Activated CD4-positive, alpha-beta T cell treated with anti-CD3 and anti-CD28 coated beads, Interleukin-2, amount 10 ng/mL, durations not matched to agents 7 days and 5 days (primary cell): ENCODE measurements at regions not wholly inside any gene's neighbourhood (a gene's known extent, or its start where the extent isn't known, plus 50 kb on each side); places are given as distances from the start of the nearest gene placed in this dataset.
"Not testable (repeated sequence)": the region's sequence is repeated elsewhere in the genome, so short reads cannot be mapped to it uniquely, and the experiment has no call there.

Experiments
- CTCF ChIA-PET: fragments of 350-600 bp; sonication (Branson Sonifier 250); formaldehyde crosslinking; loops from one replicate; lab custom pipeline; 2021; ENCODE audit warnings: antibody characterized with exemption; lab: Charles Lee
- POLR2A ChIA-PET: fragments of 350-600 bp; sonication (Branson Sonifier 250); formaldehyde crosslinking; loops from one replicate; lab custom pipeline; 2021; ENCODE audit warnings: antibody characterized with exemption; lab: Charles Lee
- DNase-seq: peaks from one replicate; pipeline ENCODE4 v3.0.0-alpha.2; 2020
- H3K27ac Mint-ChIP-seq: one replicate; pipeline ENCODE4 v1.8.0; 2021; ENCODE audit warnings: mild to moderate bottlenecking, moderate library complexity, mixed read lengths
- H3K27me3 Mint-ChIP-seq: one replicate; pipeline ENCODE4 v1.8.0; 2021; ENCODE audit warnings: mixed read lengths
- H3K36me3 Mint-ChIP-seq: one replicate; pipeline ENCODE4 v1.8.0; 2021; ENCODE audit warnings: low read depth, mixed read lengths
- H3K4me1 Mint-ChIP-seq: one replicate; pipeline ENCODE4 v1.8.0; 2021; ENCODE audit warnings: mixed read lengths
- H3K4me3 Mint-ChIP-seq: one replicate; pipeline ENCODE4 v1.8.0; 2021; ENCODE audit warnings: mild to moderate bottlenecking, moderate library complexity, mixed read lengths
- H3K9me3 Mint-ChIP-seq: one replicate; pipeline ENCODE4 v1.8.0; 2021; ENCODE audit warnings: mixed read lengths

DNA sequence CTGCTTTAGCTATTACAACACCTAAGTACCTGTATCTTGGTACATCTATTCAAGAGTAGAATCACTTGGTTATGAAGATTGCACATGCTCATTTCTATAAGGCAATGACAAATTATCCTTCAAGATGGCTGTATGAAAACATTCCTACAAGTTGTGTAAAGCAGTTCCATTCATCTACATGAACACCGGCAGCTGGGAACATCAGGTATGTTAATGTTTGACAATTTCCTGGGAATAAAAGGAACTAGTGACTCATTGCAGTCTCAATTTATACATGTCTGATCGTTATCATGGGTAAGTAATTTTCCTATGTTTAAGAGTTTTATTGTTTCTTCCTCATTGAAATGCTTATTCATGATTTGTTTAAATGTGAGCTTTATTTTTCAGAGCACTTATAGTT, 203.2 kb upstream of the SEMA3E start:
- Mint-ChIP-seq H3K9me3 (no peaks in the 10 kb centered on the region), H3K36me3 (no peaks in the 10 kb centered on the region), H3K27ac (no peak overlapping the region), H3K4me1 (no peaks in the 10 kb centered on the region), H3K4me3 (no peak overlapping the region), H3K27me3 (no peaks in the 10 kb centered on the region)
- ChIA-PET CTCF (no interaction called here), POLR2A (no interaction called here)
- no peak for DNase-seq

DNA sequence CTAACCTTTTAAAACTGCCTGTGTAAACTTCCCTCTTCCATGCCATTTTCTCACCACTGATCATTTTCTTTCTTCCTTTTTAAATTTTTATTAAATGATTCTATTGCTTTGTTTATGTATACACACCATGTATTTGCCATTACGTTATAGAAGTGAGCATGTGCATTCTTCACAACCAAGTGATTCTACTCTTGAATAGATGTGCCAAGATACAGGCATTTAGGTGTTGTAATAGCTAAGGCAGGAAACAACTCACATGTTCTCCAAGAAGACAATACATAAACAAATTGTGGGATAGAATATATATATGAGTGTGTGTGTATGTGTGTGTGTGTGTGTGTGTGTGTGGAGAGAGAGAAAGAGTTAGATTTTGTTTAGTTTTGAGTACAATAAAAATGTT, 202.6 kb upstream of the SEMA3E start:
- Mint-ChIP-seq H3K4me3 (no peak overlapping the region), H3K9me3 (no peaks in the 10 kb centered on the region), H3K27me3 (no peaks in the 10 kb centered on the region), H3K36me3 (no peaks in the 10 kb centered on the region), H3K27ac (no peak overlapping the region), H3K4me1 (no peaks in the 10 kb centered on the region)
- no peak for DNase-seq
- ChIA-PET CTCF (no interaction called here), POLR2A (no interaction called here)

DNA sequence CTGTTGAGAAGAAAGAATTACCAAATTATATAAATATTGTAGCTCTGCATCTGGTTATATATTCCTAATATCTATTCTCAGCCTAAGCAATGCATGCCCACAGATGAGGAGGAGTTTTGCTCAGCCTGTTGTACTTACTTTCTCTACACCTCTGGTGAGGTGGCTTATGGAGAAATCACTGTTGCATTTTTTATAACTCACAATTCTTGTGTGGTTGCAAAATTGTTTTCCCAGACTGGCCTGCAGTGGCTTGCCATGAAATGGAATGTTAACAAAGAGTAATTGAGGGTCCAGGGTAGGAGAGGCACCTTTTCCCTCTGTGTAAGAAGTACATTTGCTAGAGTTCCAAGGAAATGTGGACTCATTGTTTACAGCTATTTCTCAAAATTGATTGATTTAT, 202.0 kb upstream of the SEMA3E start:
- H3K27ac Mint-ChIP-seq = no peak overlapping the region
- DNase-seq = no peak
- POLR2A ChIA-PET = no interaction called here
- H3K27me3 Mint-ChIP-seq = no peaks in the 10 kb centered on the region
- no peaks in the 10 kb centered on the region for H3K36me3 Mint-ChIP-seq
- H3K9me3 Mint-ChIP-seq = no peaks in the 10 kb centered on the region
- CTCF ChIA-PET = no interaction called here
- no peak overlapping the region for H3K4me3 Mint-ChIP-seq
- no peaks in the 10 kb centered on the region for H3K4me1 Mint-ChIP-seq

DNA sequence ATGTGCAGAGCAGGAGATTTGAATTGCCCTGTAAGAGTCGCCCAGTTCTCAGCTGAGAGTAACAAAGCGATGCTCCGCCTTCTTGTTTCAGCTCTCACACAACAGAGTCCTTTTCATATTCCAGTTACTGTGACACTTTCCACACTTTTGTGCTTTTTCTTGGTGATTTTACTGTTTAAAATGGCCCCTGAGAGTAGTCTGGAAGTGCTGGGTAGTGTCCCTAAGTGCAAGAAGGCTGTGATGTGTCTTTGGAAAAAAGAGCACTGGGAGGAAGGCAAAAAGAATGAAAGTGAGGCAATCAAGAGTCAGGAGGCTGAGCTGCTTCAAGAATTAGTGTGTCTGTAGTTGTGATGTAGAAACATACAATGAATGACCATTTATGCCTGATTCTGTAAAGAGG, 201.2 kb upstream of the SEMA3E start:
- DNase-seq = no peak
- POLR2A ChIA-PET = no interaction called here
- Mint-ChIP-seq H3K9me3 (no peaks in the 10 kb centered on the region), H3K4me3 (no peak overlapping the region), H3K27ac (no peak overlapping the region), H3K36me3 (no peaks in the 10 kb centered on the region), H3K4me1 (no peaks in the 10 kb centered on the region), H3K27me3 (no peaks in the 10 kb centered on the region)
- CTCF ChIA-PET = no interaction called here

DNA sequence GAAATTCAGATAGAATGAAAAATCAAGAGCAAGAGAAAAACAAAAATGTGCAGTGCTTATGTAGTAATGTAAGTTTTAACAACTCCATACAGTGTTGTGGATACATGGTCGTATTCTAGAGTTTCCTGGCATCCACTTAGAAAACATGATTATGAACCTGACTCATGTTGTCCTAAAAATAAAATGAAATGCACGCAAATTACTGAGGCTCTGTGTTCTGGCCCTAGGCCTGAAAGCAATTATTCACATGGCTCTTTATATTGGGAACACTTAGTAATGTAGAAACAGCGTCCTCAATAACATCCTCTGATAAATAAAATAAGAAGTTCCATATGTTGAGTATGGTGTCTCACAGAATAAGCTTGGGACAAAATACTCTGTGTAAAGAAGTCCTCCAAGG, 200.2 kb upstream of the SEMA3E start:
- H3K4me1 Mint-ChIP-seq = no peaks in the 10 kb centered on the region
- no peak overlapping the region for H3K4me3 Mint-ChIP-seq
- ChIA-PET CTCF (no interaction called here), POLR2A (no interaction called here)
- no peak overlapping the region for H3K27ac Mint-ChIP-seq
- no peak for DNase-seq
- no peaks in the 10 kb centered on the region for H3K27me3 Mint-ChIP-seq
- H3K9me3 Mint-ChIP-seq = no peaks in the 10 kb centered on the region
- H3K36me3 Mint-ChIP-seq = no peaks in the 10 kb centered on the region

DNA sequence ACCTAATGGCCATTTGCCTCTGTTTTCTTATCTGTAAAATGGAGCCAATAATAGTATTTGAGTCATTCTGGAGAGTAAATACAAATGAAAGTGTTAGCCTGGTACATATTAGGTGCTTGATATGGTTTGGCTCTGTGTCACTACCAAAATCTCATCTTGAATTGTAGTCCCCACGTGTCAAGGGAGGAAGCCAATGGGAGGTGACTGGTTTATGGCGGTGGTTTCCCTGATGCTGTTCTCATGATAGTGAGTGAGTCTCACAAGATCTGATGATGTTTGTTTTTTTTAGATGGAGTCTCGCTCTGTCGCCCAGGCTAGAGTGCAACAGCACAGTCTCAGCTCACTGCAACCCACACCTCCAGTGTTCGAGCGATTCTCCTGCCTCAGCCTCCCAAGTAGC, 194.0 kb upstream of the SEMA3E start:
- no peaks in the 10 kb centered on the region for H3K4me1 Mint-ChIP-seq
- no peaks in the 10 kb centered on the region for H3K36me3 Mint-ChIP-seq
- ChIA-PET POLR2A (no interaction called here), CTCF (no interaction called here)
- H3K4me3 Mint-ChIP-seq = no peak overlapping the region
- no peak for DNase-seq
- no peaks in the 10 kb centered on the region for H3K27me3 Mint-ChIP-seq
- no peaks in the 10 kb centered on the region for H3K9me3 Mint-ChIP-seq
- no peak overlapping the region for H3K27ac Mint-ChIP-seq

DNA sequence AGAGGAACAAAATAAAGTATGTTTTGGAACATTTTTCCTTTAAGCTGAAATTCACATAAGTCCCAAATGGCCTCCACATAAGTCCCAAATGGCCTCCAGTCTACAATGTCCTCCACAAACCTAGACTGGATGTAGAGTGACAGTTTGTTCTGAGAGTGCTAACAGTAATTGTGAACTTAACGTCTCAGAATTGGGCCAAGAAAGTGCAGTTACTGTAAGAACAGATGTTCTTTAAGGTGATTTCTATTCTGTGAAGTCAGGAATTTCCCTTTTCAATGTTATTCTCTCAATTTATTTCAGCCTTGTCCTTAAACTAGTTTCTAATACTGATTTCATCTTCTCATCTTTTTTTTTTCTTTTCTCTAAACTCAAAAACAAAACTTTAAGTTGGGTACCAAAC, 188.7 kb upstream of the SEMA3E start:
- ChIA-PET POLR2A (no interaction called here), CTCF (no interaction called here)
- Mint-ChIP-seq H3K27me3 (no peaks in the 10 kb centered on the region), H3K27ac (no peak overlapping the region), H3K36me3 (no peaks in the 10 kb centered on the region), H3K4me1 (no peaks in the 10 kb centered on the region), H3K4me3 (no peak overlapping the region), H3K9me3 (no peaks in the 10 kb centered on the region)
- DNase-seq = no peak

DNA sequence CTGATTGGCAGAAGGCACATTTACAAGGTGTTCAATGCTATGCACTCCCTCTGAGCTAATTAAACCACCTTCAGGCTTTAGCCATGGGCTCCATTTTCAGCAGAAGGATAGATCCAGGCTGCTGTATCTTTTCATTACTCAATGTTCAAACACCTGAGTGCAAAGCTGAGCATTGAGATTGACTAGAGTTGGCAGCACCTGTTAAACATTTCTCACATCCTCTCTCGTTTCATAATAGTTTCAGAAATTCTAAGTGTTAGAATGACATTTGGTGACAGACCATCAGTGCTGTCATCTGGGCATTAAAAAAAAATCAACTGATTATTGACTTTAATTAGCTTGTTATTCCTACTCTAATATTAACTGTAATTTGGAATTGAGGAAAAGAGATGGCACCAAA, 187.1 kb upstream of the SEMA3E start:
- H3K27me3 Mint-ChIP-seq = no peaks in the 10 kb centered on the region
- H3K27ac Mint-ChIP-seq = no peak overlapping the region
- no peaks in the 10 kb centered on the region for H3K36me3 Mint-ChIP-seq
- H3K4me3 Mint-ChIP-seq = no peak overlapping the region
- CTCF ChIA-PET = no interaction called here
- POLR2A ChIA-PET = no interaction called here
- no peaks in the 10 kb centered on the region for H3K9me3 Mint-ChIP-seq
- H3K4me1 Mint-ChIP-seq = no peaks in the 10 kb centered on the region
- DNase-seq = no peak

DNA sequence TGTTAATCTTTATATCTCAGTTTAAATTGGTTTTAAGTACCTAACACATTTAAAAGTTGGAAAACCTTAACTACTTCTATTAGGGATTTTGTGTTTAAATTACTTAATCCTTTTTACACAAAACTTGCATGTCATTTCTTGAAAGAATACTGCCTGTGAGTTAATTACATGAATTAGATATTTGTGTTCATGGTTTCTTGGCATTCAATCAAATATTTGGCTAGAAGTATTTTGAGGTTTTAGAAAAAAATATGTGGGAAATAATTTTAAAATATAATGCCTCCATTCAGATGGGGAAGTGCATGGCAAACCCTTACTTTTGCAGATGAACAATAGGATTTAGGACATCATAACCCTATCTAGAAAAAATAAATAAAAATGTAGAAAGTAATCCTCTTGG, 186.5 kb upstream of the SEMA3E start:
- POLR2A ChIA-PET = no interaction called here
- Mint-ChIP-seq H3K4me1 (no peaks in the 10 kb centered on the region), H3K9me3 (no peaks in the 10 kb centered on the region), H3K27me3 (no peaks in the 10 kb centered on the region), H3K27ac (no peak overlapping the region), H3K4me3 (no peak overlapping the region), H3K36me3 (no peaks in the 10 kb centered on the region)
- no peak for DNase-seq
- CTCF ChIA-PET = no interaction called here

DNA sequence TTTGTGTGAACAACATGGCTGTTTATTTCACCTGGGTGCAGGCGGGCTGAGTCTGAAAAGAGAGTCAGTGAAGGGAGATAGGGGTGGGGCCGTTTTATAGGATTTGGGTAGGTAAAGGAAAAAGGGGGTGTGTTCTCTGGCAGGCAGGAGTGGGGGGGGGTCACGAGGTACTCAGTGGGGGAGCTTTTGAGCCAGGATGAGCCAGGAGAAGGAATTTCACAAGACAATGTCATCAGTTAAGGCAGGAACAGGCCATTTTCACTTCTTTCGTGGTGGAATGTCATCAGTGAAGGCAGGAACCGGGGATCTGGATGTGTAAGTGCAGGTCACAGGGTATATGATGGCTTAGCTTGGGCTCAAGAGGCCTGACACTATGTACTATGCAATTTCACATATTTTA, 184.8 kb upstream of the SEMA3E start:
- CTCF ChIA-PET, H3K27me3 Mint-ChIP-seq, H3K4me1 Mint-ChIP-seq, H3K9me3 Mint-ChIP-seq, H3K36me3 Mint-ChIP-seq, H3K4me3 Mint-ChIP-seq, POLR2A ChIA-PET, H3K27ac Mint-ChIP-seq, DNase-seq: not testable (repeated sequence)

DNA sequence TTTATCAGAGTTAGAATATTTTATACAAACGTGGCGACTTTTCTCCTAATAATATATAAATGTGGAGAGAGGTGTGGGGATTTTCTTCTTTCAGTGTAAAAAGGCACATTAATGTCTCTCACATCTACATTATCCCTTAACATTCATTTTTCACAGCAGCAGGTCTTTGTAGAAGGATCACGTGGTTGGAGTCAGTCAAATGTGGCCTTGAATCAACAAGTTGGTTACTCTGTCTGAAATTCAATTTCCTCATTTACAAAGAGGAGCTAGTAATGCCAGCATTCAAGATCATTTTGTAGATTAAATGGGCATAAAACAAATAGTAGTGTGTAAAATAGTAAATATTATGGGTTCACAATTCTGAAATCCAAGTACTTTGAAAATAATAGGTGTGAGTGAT, 183.1 kb upstream of the SEMA3E start:
- Mint-ChIP-seq H3K36me3 (no peaks in the 10 kb centered on the region), H3K4me3 (no peak overlapping the region), H3K9me3 (no peaks in the 10 kb centered on the region), H3K4me1 (no peaks in the 10 kb centered on the region), H3K27ac (no peak overlapping the region), H3K27me3 (no peaks in the 10 kb centered on the region)
- POLR2A ChIA-PET = no interaction called here
- CTCF ChIA-PET = no interaction called here
- no peak for DNase-seq

DNA sequence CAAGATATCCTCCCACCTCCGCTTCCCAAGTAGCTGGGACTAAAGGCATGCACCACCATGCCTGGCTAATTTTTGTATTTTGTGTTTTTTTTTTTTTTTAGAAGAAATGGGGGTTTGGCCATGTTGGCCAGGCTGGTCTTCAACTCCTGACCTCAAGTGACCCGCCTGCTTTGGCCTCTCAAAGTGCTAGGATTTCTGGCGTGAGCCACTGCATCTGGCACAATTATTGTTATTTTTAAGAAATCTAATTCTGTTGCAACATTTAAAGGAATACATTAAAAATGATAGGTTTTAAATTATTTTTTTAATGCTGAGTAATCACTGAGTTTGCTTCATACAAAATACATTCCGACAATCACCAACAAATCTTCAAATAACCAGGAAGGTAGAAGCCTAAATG, 178.1 kb upstream of the SEMA3E start:
- H3K4me1 Mint-ChIP-seq = no peaks in the 10 kb centered on the region
- POLR2A ChIA-PET = no interaction called here
- H3K9me3 Mint-ChIP-seq = no peaks in the 10 kb centered on the region
- no peak for DNase-seq
- no peak overlapping the region for H3K27ac Mint-ChIP-seq
- H3K4me3 Mint-ChIP-seq = no peak overlapping the region
- H3K27me3 Mint-ChIP-seq = no peaks in the 10 kb centered on the region
- H3K36me3 Mint-ChIP-seq = no peaks in the 10 kb centered on the region
- CTCF ChIA-PET = interaction anchor here (0.6 kb wide), 1 partner anchor 32 kb away, joined by 6 read pairs; no protein-coding TSS in a partner anchor

DNA sequence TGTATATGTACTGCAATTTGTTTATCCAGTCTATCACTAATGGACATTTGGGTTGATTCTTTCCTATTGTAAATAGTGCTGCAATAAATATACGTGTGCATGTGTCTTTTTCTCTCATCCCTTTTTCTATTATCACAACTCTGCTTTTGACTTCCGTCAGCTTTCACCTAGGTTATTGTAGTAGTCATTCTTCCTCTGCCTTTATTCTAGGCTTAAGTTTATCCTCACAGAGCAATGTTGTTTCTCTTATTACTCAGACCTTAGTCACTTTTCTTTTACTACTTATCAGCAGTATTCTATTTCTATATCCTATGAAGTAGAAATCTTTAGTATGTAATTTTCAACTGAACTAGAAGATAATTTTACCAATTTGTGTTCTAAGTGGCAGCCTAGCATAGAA, 175.3 kb upstream of the SEMA3E start:
- Mint-ChIP-seq H3K9me3 (no peaks in the 10 kb centered on the region), H3K36me3 (no peaks in the 10 kb centered on the region), H3K4me3 (no peak overlapping the region), H3K4me1 (no peaks in the 10 kb centered on the region), H3K27me3 (no peaks in the 10 kb centered on the region), H3K27ac (no peak overlapping the region)
- ChIA-PET CTCF (no interaction called here), POLR2A (no interaction called here)
- no peak for DNase-seq

DNA sequence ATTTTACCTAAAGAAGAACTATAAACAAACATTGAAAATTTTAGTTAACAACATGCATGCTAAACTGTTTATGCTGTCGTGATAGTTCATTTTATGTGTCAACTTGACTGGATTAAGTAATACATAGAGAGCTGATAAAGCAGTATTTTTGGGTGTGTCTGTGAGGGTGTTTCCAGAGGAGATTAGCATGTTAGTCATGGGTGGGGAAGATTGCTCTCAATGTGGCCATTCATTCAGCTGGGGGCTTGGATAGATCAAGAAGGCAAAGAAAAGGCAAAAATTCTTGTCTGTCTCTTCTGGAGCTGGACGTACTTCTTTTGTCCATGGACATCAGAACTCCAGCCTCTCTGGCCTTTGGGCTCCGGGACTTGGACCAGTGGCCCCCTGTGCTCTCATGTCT, 172.9 kb upstream of the SEMA3E start:
- Mint-ChIP-seq H3K4me3 (no peak overlapping the region), H3K36me3 (no peaks in the 10 kb centered on the region), H3K9me3 (no peaks in the 10 kb centered on the region), H3K4me1 (no peaks in the 10 kb centered on the region), H3K27ac (no peak overlapping the region), H3K27me3 (no peaks in the 10 kb centered on the region)
- DNase-seq = no peak
- CTCF ChIA-PET = no interaction called here
- POLR2A ChIA-PET = no interaction called here

DNA sequence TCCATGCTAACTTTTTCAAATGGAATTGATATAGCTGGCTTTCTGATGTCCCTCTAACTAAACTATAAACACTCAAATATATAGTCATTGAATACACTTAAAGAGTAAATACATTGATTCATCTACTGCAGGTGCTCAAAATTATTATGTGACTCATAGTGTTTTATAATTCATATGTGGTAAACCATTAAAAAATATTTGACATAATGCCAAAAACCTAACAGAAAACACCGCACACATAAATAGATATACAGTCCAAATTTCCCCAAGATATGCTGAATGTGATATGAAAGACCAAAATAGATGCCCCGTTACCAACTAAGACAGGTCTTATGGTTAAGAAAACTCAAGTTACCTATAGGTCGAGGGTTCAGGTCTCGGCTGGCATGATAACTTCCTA, 171.7 kb upstream of the SEMA3E start:
- Mint-ChIP-seq H3K27me3 (no peaks in the 10 kb centered on the region), H3K4me1 (no peaks in the 10 kb centered on the region), H3K36me3 (no peaks in the 10 kb centered on the region), H3K9me3 (no peaks in the 10 kb centered on the region), H3K27ac (no peak overlapping the region), H3K4me3 (no peak overlapping the region)
- CTCF ChIA-PET = no interaction called here
- POLR2A ChIA-PET = no interaction called here
- DNase-seq = no peak
